ENCODE measurements at regions not wholly inside any gene's neighbourhood (a gene's known extent, or its start where the extent isn't known, plus 50 kb on each side); places are given as distances from the start of the nearest gene placed in this dataset.

DNA sequence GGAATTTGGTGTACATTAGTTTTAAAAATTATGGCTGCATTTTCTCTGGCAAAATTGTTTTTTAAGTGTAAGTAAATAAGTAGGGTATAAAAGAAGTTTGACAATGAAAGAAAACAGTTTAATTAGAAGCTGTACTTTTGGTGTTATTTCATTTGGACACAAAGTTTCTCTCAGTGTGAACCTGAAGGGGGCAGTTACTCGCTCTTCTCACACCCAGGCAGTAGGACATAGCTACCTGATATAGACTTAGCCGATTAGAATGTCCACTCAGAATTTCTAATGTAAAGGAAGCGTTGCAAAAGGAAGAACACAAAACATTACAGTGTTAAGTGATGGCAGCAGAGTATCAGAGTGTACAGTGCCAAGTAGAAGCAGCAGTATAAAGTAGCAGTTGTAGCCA is 311.9 kb upstream of the TECRL start:
- TF ChIP-seq, protein P1, sequence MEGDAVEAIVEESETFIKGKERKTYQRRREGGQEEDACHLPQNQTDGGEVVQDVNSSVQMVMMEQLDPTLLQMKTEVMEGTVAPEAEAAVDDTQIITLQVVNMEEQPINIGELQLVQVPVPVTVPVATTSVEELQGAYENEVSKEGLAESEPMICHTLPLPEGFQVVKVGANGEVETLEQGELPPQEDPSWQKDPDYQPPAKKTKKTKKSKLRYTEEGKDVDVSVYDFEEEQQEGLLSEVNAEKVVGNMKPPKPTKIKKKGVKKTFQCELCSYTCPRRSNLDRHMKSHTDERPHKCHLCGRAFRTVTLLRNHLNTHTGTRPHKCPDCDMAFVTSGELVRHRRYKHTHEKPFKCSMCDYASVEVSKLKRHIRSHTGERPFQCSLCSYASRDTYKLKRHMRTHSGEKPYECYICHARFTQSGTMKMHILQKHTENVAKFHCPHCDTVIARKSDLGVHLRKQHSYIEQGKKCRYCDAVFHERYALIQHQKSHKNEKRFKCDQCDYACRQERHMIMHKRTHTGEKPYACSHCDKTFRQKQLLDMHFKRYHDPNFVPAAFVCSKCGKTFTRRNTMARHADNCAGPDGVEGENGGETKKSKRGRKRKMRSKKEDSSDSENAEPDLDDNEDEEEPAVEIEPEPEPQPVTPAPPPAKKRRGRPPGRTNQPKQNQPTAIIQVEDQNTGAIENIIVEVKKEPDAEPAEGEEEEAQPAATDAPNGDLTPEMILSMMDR (IDR thresholded peaks at IDR 0.05; ENCODE audit: borderline replicate concordance, insufficient read depth, low read depth, low read length): no peak

DNA sequence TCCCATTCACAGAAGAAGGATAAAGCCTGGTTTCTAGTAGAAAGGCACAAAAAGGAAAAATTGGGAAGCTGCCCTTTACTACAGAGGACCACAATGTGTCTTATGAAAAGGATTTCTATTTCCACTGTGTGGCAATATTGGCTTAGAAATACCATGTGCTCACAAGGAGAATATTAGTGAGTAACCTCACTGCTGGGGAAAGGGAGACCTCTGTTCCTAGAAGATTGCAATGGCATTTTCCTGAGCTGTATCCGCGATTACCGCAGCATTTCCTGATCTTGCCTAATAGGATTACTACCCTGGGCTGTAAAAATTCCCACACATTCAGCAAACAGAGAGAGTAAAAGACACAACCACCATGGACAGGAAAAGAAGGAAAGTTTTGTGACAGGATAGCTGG is 308.8 kb upstream of the TECRL start:
- no peak overlapping the region for H3K4me3 ChIP-seq (ENCODE audit: low read depth, low read length)

More for the DNA sequence above, 311.9 kb upstream of the TECRL start:
- H3K4me3 ChIP-seq (ENCODE audit: low read depth, low read length): no peak overlapping the region

DNA sequence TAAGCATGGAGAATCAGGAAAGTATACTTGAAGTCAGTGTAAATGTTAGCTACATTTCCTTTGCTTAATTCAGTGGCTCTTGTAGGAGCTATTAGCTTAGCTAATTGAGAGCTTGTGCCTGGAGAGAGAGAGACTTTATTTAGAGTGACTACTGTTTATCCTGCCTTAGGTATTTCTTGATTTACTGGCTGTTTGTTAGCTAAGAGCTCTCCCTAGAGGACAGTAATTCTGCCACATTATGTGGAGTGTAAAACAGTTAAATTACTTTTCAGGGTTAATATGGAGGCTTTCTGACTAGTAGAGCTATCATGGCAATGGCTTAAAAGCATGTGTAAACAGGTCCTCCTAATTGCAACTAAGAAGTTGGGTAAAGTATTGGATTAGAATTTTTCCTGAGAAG is 306.5 kb upstream of the TECRL start:
- TF ChIP-seq, protein P1 (IDR thresholded peaks at IDR 0.05; ENCODE audit: borderline replicate concordance, insufficient read depth, low read depth, low read length): no peak

More for the DNA sequence above, 308.8 kb upstream of the TECRL start:
- TF ChIP-seq, protein P1 (IDR thresholded peaks at IDR 0.05; ENCODE audit: borderline replicate concordance, insufficient read depth, low read depth, low read length): no peak

GRCh38 chr4:64713256-64713840 is 304.1 kb upstream of the TECRL start:
- TF ChIP-seq, protein P1 (IDR thresholded peaks at IDR 0.05; ENCODE audit: borderline replicate concordance, insufficient read depth, low read depth, low read length): peak; percentile 47; the same call in 1 of the 2 replicates
- no peak overlapping the region for H3K4me3 ChIP-seq (ENCODE audit: low read depth, low read length)

More for the DNA sequence above, 306.5 kb upstream of the TECRL start:
- H3K4me3 ChIP-seq (ENCODE audit: low read depth, low read length): no peak overlapping the region

DNA sequence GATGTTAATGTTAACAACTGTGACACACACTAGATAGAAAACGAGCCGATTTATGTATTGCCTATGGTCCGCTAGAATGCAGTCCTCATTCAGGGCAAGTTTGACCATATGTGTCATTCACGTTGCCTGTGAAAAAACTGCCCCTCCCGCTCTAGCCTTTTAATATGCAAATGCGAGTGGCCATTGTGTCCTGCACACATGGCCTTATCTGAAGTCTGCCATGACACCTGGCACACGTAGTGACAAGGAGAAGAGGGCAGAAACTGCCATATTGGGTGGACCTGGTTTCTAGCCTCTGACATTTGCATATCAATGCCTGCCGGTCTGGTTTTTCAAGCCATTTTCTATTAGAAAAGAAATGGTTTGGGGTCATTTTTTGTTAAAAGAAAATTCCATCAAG is 303.3 kb upstream of the TECRL start:
- H3K4me3 ChIP-seq (ENCODE audit: low read depth, low read length): no peak overlapping the region
- TF ChIP-seq, protein P1 (IDR thresholded peaks at IDR 0.05; ENCODE audit: borderline replicate concordance, insufficient read depth, low read depth, low read length): no peak

DNA sequence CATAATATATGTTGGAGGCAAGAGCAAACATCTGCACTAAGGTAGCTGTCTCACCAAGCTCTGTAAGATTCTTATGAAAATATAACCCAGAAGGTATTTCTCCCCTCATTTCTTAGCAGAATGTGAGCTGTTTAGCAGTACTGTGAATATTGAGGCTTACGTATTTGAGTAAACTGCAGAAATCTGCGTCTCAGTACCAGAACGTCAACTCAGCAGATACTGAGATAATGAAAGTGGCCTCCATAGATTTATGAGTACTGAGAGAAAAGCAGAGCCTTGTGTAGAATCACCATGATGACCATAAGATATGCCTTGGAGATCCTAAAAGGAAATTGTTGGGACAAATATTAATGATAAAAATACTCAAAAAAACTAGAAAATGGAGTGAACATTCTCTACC is 296.7 kb upstream of the TECRL start:
- TF ChIP-seq, protein P1 (IDR thresholded peaks at IDR 0.05; ENCODE audit: borderline replicate concordance, insufficient read depth, low read depth, low read length): no peak
- H3K4me3 ChIP-seq (ENCODE audit: low read depth, low read length): no peak overlapping the region

DNA sequence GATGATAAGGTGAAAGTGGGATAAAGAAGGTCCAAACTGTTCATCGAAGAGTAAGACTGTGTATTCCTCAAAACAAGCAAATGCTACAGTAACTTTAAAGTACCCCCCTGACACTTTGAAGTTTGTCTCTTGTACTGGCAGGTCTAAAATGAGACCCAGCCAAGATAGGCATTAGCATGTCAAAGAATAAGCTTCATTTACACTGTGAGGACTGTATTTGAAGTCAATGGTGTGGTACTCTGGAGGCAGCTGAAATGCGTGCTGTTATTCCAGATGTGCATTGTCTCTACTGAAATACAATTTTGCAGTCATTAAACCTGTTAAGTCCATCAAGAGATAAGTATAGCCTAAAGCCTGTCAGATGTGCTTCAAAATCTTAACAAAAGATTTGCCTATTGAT is 288.9 kb upstream of the TECRL start:
- no peak overlapping the region for H3K4me3 ChIP-seq (ENCODE audit: low read depth, low read length)
- TF ChIP-seq, protein P1 (IDR thresholded peaks at IDR 0.05; ENCODE audit: borderline replicate concordance, insufficient read depth, low read depth, low read length): no peak

Data from GM12875 (cell line).